ENCODE measurements at regions not wholly inside any gene's neighbourhood (a gene's known extent, or its start where the extent isn't known, plus 50 kb on each side); places are given as distances from the start of the nearest gene placed in this dataset.
"Not testable (repeated sequence)": the region's sequence is repeated elsewhere in the genome, so short reads cannot be mapped to it uniquely, and the experiment has no call there.

DNA sequence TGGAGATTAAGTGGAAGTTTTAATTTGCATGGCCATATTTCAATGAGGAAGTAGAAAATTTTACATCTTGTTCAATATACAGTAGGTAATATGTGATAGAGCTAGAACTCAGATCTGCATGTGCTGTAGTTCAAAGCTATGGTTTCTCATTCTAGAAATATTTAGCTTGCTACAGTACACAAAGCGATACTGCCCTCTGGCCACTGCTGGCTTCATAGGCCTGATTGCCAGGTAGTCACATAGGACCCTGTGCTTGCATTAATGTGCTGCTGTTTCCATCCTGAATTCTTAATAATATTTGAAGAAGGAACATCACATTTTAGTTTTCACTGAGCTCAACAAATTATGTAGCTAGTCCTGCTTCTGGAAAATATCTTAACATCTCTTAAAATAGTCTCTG, 87.0 kb downstream of the PLSCR2 start:
- TF ChIP-seq, protein P1, sequence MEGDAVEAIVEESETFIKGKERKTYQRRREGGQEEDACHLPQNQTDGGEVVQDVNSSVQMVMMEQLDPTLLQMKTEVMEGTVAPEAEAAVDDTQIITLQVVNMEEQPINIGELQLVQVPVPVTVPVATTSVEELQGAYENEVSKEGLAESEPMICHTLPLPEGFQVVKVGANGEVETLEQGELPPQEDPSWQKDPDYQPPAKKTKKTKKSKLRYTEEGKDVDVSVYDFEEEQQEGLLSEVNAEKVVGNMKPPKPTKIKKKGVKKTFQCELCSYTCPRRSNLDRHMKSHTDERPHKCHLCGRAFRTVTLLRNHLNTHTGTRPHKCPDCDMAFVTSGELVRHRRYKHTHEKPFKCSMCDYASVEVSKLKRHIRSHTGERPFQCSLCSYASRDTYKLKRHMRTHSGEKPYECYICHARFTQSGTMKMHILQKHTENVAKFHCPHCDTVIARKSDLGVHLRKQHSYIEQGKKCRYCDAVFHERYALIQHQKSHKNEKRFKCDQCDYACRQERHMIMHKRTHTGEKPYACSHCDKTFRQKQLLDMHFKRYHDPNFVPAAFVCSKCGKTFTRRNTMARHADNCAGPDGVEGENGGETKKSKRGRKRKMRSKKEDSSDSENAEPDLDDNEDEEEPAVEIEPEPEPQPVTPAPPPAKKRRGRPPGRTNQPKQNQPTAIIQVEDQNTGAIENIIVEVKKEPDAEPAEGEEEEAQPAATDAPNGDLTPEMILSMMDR (IDR thresholded peaks at IDR 0.05; ENCODE audit: insufficient read depth, low read depth, low read length), result peak; percentile 40
- peak; percentile 26 for DNase-seq (ENCODE audit: low read depth)

DNA sequence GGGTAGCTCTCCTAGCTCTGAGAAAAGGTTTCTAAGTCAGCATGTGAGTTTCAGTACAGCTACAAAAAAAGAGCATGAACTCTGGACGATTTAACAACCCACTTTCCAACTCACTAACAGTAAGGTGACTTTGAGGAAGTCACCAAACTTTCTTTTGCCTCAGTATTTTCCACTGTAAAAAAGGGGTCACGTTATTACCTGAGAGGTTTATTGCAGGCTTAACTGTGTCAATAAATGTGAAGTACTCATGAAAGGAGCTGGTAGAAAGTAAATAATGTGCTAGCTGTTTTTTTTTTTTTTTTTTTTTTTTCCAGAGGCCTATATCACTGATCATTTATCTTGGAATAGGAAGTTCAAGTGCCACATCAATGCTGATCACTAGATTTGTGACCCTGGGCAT, 89.3 kb downstream of the PLSCR2 start:
- no peak overlapping the region for H3K4me3 ChIP-seq (ENCODE audit: low read depth, low read length)
- DNase-seq (ENCODE audit: low read depth), result no peak
- TF ChIP-seq, protein P1 (IDR thresholded peaks at IDR 0.05; ENCODE audit: insufficient read depth, low read depth, low read length), result no peak

More for the DNA sequence above, 87.0 kb downstream of the PLSCR2 start:
- H3K4me3 ChIP-seq (ENCODE audit: low read depth, low read length), result no peak overlapping the region

DNA sequence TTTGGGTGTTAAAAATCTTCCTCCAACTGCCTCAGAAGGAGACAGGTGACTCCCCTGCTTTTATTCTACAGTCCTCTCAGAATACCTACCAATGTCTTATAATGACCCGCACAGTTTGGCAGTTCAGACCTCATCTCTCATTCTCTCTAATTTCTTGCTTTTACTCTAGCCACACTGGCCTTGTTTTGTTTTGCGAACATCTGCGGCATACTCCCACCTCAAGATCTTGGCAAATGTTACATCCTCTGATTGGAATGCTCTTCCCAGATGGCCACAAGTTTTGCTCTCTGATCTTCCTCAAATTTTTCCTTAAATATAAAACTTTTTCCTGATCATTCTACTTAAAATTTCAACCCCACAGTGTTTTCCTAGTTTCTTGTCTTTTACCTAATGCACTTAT, 94.1 kb downstream of the PLSCR2 start:
- TF ChIP-seq, protein P1 (IDR thresholded peaks at IDR 0.05; ENCODE audit: insufficient read depth, low read depth, low read length), result no peak
- peak; percentile 63 for DNase-seq (ENCODE audit: low read depth)
- no peak overlapping the region for H3K4me3 ChIP-seq (ENCODE audit: low read depth, low read length)

DNA sequence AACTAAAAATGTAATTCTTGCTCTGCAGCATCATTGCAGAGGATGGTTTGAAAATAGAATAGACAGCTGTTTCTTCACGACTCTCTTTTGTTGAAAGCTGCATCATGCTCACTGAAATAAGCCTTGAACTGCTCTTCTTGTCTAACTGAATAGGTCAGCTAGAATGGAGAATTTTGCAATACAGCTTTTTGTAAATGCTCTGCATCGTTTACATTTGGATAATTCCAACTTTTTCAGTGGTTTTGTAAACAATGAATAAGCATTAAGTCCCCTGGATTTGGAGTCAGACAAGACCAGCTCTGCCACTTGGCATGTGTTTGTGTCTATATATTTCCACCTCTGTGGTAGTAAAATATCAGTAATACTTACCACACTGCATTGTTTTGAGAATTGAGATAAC, 95.2 kb downstream of the PLSCR2 start:
- peak; percentile 80 for DNase-seq (ENCODE audit: low read depth)
- TF ChIP-seq, protein P1 (IDR thresholded peaks at IDR 0.05; ENCODE audit: insufficient read depth, low read depth, low read length), result no peak
- no peak overlapping the region for H3K4me3 ChIP-seq (ENCODE audit: low read depth, low read length)

DNA sequence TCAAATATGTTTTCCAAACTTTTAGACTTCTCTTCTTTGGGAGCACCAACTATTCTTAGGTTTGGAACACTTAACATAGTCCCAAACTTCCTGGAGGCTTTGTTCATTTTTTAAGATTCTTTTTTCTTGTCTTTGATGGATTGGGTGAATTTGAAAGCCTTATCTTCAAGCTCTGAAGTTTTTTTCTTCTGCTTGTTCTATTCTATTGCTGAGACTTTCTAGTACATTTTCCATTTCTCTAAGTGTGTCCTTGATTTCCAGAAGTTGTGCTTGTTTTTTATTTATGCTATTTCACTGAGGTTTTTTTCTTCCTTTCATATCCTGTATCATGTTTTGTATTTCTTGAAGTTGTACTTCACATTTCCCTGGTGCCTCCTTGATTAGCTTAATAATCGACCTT, 97.5 kb downstream of the PLSCR2 start:
- TF ChIP-seq, protein P1 (IDR thresholded peaks at IDR 0.05; ENCODE audit: insufficient read depth, low read depth, low read length), result no peak
- no peak for DNase-seq (ENCODE audit: low read depth)
- no peak overlapping the region for H3K4me3 ChIP-seq (ENCODE audit: low read depth, low read length)

DNA sequence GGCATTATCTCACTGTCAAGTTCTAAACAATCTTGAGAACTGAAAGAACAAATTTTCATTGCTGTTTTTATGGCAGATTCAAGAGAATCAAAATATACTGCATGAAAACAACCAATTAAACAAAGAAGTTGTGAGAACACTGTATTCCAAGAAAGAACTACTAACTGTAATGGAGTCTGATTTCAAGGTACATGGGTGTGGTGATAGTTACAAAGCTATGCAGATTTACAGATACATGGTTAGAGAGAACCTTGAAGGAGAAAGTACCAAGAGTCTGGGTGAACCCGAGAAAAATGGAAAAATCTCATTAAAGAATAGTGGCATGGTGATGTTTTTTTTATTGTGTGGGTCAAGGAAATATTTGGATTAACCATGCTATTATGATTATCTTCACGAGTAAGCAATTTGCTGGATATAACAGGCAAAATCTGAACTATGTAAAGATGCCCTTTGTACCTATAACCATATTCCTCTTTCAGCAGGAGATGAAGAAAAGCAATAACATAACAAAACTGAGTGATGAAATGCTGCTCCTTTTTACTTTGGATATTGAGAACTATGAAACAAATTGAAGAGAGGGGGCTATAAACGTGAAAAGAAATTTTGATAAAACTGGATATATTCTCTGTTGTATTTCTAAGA, 100.4 kb downstream of the PLSCR2 start:
- TF ChIP-seq, protein P1 (IDR thresholded peaks at IDR 0.05; ENCODE audit: insufficient read depth, low read depth, low read length), result no peak
- DNase-seq (ENCODE audit: low read depth), result no peak
- no peak overlapping the region for H3K4me3 ChIP-seq (ENCODE audit: low read depth, low read length)

DNA sequence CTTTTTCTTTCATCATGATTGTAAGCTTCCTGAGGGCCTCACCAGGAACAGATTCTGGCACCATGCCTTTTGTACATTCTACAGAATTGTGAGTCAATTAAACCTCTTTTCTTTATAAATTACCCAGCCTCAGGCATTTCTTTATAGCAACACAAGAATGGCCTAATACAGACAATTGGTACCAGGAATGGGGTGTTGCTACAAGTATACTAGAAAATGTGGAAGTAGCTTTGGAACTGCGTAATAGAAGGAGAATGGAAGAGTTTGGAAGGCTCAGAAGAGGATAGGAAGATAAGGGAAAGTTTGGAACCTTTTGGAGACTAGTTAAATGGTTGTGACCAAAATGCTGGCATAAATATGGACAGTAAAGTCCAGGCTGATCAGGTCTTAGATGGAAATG, 108.9 kb upstream of the PLSCR4 start:
- no peak overlapping the region for H3K4me3 ChIP-seq (ENCODE audit: low read depth, low read length)
- DNase-seq (ENCODE audit: low read depth), result no peak
- TF ChIP-seq, protein P1 (IDR thresholded peaks at IDR 0.05; ENCODE audit: insufficient read depth, low read depth, low read length), result no peak

DNA sequence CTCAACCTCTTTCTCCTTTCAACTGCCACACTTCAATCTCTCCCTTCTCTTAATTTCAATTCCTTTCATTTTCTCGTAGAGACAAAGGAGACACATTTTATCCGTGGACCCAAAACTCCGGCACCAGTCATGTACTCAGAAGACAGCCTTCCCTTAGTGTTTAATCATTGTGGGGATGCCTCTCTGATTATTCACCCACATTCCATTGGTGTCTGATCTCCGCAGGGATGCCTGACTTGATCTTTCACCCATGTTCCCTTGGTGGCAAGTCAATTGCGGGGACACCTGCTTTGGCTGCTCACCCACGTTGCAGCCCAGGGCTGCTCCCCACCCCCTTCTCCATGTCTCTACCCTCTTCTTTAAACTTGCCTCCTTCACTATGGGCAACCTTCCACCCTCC, 103.5 kb upstream of the PLSCR4 start:
- H3K4me3 ChIP-seq (ENCODE audit: low read depth, low read length); DNase-seq (ENCODE audit: low read depth): not testable (repeated sequence)

Data from fibroblast of villous mesenchyme (primary cell).